Gastrocnemius medialis (tissue), 4 donors: ENCODE measurements at regions not wholly inside any gene's neighbourhood (a gene's known extent, or its start where the extent isn't known, plus 50 kb on each side); places are given as distances from the start of the nearest gene placed in this dataset.

ENCODE experiments used
- ATAC-seq, 2 donors: fragments of 150-250 bp; one replicate each; pipeline ENCODE4 v1.9.1; 2016
- DNase-seq, 2 donors: peaks; one replicate each; pipeline ENCODE4 v3.0.0-alpha.2; 2019
- H3K27ac ChIP-seq, 4 donors: fragments of 200-600 bp; sonication (generic); 1 replicate in 1 of 4; 2 replicates in 3 of 4; pipeline ENCODE4 v1.5.1; 2016 to 2018; ENCODE audit warnings: mild to moderate bottlenecking in 2 of 4, moderate library complexity in 1 of 4
- H3K27me3 ChIP-seq, 3 donors: fragments of 200-600 bp; sonication (generic) in 2 of 3; 1 replicate in 1 of 3; 2 replicates in 2 of 3; pipeline versions ENCODE4 v1.5.1 to v1.6.0; 2016 to 2019; ENCODE audit warnings: mild to moderate bottlenecking in 1 of 3, moderate library complexity in 1 of 3
- H3K36me3 ChIP-seq, 2 donors: fragments of 200-600 bp; sonication (generic) in 1 of 2; one replicate each; pipeline ENCODE4 v1.5.1; 2017 to 2018
- H3K4me1 ChIP-seq, 2 donors: fragments of 200-600 bp; sonication (generic) in 1 of 2; one replicate each; pipeline ENCODE4 v1.5.1; 2016 to 2017; ENCODE audit warnings: mild to moderate bottlenecking in 2 of 2
- H3K4me3 ChIP-seq, 4 donors: fragments of 200-600 bp; sonication (generic) in 3 of 4; 1 replicate in 1 of 4; 2 replicates in 3 of 4; pipeline ENCODE4 v1.5.1; 2016 to 2019; ENCODE audit warnings: mild to moderate bottlenecking in 2 of 4
- H3K9me3 ChIP-seq, 3 donors: fragments of 200-600 bp; sonication (generic) in 2 of 3; 1 replicate in 1 of 3; 2 replicates in 2 of 3; pipeline ENCODE4 v1.5.1; 2016 to 2019
- CTCF ChIP-seq, 5 experiments: fragments of 450-650 bp in 3 of 5; fragments of 200-600 bp in 2 of 5; sonication (generic) in 2 of 5; IDR thresholded peaks in 4 of 5; conservative IDR thresholded peaks in 1 of 5; 1 replicate in 4 of 5; 2 replicates in 1 of 5; pipeline ENCODE4 v1.5.1; 2016 to 2019; ENCODE audit warnings: antibody characterized with exemption in 5 of 5, mild to moderate bottlenecking in 3 of 5, moderate library complexity in 3 of 5
- POLR2A ChIP-seq, 2 donors: fragments of 450-650 bp; IDR thresholded peaks; one replicate each; pipeline ENCODE4 v1.6.1; 2017; ENCODE audit warnings: antibody characterized with exemption in 2 of 2, mild to moderate bottlenecking in 2 of 2, moderate library complexity in 2 of 2
- in situ Hi-C, 4 donors: fragments of 200-750 bp; cut with MboI; loops; one replicate each; pipeline versions ENCODE4 v1.15.0 to v1.8.0; 2017; ENCODE audit warnings: low sequenced_read_pairs in 4 of 4
- intact Hi-C: fragments of 100-400 bp; cut with DNase I; formaldehyde crosslinking; loops from one replicate; pipeline ENCODE4 v1.15.1; 2023; ENCODE audit warnings: low total_unique reads

GRCh38 chr12:84766375-84766774 is 146.2 kb downstream of the SLC6A15 start:
- intact Hi-C loops = no loop called here
- no peaks in the 10 kb centered on the region for H3K4me1 ChIP-seq
- H3K4me3 ChIP-seq = no peak overlapping the region
- ATAC-seq = no peak
- in situ Hi-C loops = no loop called here
- H3K9me3 ChIP-seq = no peaks in the 10 kb centered on the region
- no peaks in the 10 kb centered on the region for H3K36me3 ChIP-seq
- H3K27ac ChIP-seq = no peak overlapping the region
- no peak for DNase-seq
- TF ChIP-seq CTCF (IDR thresholded peaks at IDR 0.05 in 4 of 5, conservative IDR thresholded peaks at IDR 0.05 in 1 of 5) = no peak
- TF ChIP-seq POLR2A (IDR thresholded peaks at IDR 0.05) = no peak
- H3K27me3 ChIP-seq = no peaks in the 10 kb centered on the region

GRCh38 chr12:84764001-84764400 is 148.6 kb downstream of the SLC6A15 start:
- intact Hi-C loops = no loop called here
- in situ Hi-C loops = no loop called here
- Histone ChIP-seq H3K4me1 (no peaks in the 10 kb centered on the region), H3K27me3 (no peaks in the 10 kb centered on the region), H3K36me3 (no peaks in the 10 kb centered on the region), H3K4me3 (no peak overlapping the region), H3K27ac (no peak overlapping the region), H3K9me3 (no peaks in the 10 kb centered on the region)
- ATAC-seq (no peak), DNase-seq (no peak)
- TF ChIP-seq CTCF (IDR thresholded peaks at IDR 0.05 in 4 of 5, conservative IDR thresholded peaks at IDR 0.05 in 1 of 5) = no peak
- no peak for TF ChIP-seq POLR2A (IDR thresholded peaks at IDR 0.05)

GRCh38 chr12:84763107-84763506 is 149.5 kb downstream of the SLC6A15 start:
- no peaks in the 10 kb centered on the region for H3K36me3 ChIP-seq
- H3K4me3 ChIP-seq = no peak overlapping the region
- intact Hi-C loops = no loop called here
- H3K27me3 ChIP-seq = no peaks in the 10 kb centered on the region
- in situ Hi-C loops = no loop called here
- ATAC-seq = no peak
- no peak overlapping the region for H3K27ac ChIP-seq
- no peak for DNase-seq
- no peaks in the 10 kb centered on the region for H3K9me3 ChIP-seq
- H3K4me1 ChIP-seq = no peaks in the 10 kb centered on the region
- TF ChIP-seq POLR2A (IDR thresholded peaks at IDR 0.05) (no peak), CTCF (IDR thresholded peaks at IDR 0.05 in 4 of 5, conservative IDR thresholded peaks at IDR 0.05 in 1 of 5) (no peak)

- in situ Hi-C loops (no loop called here), intact Hi-C loops (no loop called here)
- no peaks in the 10 kb centered on the region for H3K9me3 ChIP-seq
- H3K36me3 ChIP-seq = no peaks in the 10 kb centered on the region
- ATAC-seq = no peak
- H3K27me3 ChIP-seq = no peaks in the 10 kb centered on the region
- no peak overlapping the region for H3K27ac ChIP-seq
- DNase-seq = no peak
- no peaks in the 10 kb centered on the region for H3K4me1 ChIP-seq
- no peak for TF ChIP-seq CTCF (IDR thresholded peaks at IDR 0.05 in 4 of 5, conservative IDR thresholded peaks at IDR 0.05 in 1 of 5)
- no peak for TF ChIP-seq POLR2A (IDR thresholded peaks at IDR 0.05)
- no peak overlapping the region for H3K4me3 ChIP-seq
These were observed 152.3 kb downstream of the SLC6A15 start for GRCh38 chr12:84760091-84760865.

DNA sequence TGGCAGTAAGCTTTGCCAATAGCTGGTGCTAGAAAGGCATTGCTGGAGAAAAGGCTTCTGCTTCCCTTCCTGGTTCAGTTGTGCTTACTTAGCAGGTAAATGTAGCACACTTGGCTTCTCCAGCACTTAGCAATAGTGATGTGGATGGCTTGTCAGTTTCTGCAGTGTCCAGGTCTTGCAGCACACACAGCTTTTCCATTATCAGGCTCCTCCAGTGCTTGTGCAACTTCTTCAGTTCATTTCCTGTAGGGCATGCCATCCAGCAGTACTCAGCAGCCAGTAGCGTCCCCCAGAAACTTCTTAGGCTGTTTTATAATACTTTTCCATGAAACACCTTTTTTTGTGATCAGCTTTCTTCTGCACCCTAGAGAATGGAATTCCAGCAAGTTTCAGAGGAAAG is 154.6 kb downstream of the SLC6A15 start:
- TF ChIP-seq CTCF (IDR thresholded peaks at IDR 0.05 in 4 of 5, conservative IDR thresholded peaks at IDR 0.05 in 1 of 5) (no peak), POLR2A (IDR thresholded peaks at IDR 0.05) (no peak)
- Histone ChIP-seq H3K9me3 (no peaks in the 10 kb centered on the region), H3K4me1 (no peaks in the 10 kb centered on the region), H3K27me3 (no peaks in the 10 kb centered on the region), H3K4me3 (no peak overlapping the region), H3K36me3 (no peaks in the 10 kb centered on the region), H3K27ac (no peak overlapping the region)
- in situ Hi-C loops (no loop called here), intact Hi-C loops (no loop called here)
- no peak for DNase-seq
- no peak for ATAC-seq
